ENCODE measurements at regions not wholly inside any gene's neighbourhood (a gene's known extent, or its start where the extent isn't known, plus 50 kb on each side); places are given as distances from the start of the nearest gene placed in this dataset.

DNA sequence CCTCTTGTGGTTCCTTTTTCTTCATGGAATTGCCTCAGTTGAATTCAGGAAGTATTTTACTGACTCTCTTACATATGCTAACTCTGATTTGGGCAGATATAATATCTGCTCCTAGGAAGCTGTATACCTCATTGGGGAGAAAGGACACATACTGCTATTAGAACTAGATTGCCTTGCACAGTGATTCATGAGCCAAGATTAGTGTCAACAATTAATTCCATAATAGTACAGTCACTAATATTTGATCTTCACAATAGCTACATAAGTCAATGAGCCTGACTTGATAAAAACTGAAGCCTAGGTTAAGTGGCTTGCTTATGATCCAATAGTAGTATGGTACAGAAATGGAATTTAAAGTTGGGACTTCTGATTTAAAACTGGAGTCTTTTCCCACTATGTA, 127.6 kb downstream of the ETAA1 start:
- no peak for DNase-seq (ENCODE audit: low spot score)
- TF ChIP-seq, protein P1, sequence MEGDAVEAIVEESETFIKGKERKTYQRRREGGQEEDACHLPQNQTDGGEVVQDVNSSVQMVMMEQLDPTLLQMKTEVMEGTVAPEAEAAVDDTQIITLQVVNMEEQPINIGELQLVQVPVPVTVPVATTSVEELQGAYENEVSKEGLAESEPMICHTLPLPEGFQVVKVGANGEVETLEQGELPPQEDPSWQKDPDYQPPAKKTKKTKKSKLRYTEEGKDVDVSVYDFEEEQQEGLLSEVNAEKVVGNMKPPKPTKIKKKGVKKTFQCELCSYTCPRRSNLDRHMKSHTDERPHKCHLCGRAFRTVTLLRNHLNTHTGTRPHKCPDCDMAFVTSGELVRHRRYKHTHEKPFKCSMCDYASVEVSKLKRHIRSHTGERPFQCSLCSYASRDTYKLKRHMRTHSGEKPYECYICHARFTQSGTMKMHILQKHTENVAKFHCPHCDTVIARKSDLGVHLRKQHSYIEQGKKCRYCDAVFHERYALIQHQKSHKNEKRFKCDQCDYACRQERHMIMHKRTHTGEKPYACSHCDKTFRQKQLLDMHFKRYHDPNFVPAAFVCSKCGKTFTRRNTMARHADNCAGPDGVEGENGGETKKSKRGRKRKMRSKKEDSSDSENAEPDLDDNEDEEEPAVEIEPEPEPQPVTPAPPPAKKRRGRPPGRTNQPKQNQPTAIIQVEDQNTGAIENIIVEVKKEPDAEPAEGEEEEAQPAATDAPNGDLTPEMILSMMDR (IDR thresholded peaks at IDR 0.05; ENCODE audit: borderline replicate concordance, control extremely low read depth, extremely low read depth, insufficient read depth, missing control alignments) = no peak
- in situ Hi-C loops (cut with MboI; ENCODE audit: low sequenced_read_pairs, unreplicated experiment) = no loop called here

DNA sequence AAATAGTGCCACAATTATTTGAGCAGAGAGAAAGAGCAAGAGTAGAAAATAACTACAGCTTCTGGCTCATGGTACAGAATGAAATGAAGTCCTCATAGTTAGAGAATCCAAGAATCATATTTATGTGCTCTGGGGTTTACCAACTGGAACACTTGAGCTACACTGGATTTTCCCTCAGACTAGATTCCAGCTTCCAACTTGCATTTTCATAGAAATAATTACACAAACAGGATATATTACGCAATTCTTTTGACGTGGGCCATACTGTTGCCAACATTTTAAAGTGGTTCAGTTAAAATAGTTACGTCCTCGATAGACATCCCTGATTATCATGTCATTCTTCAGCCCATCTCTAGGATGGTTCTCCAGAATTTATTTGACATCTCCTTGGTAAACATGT, 129.2 kb downstream of the ETAA1 start:
- in situ Hi-C loops (cut with MboI; ENCODE audit: low sequenced_read_pairs, unreplicated experiment) = no loop called here
- TF ChIP-seq, protein P1 (IDR thresholded peaks at IDR 0.05; ENCODE audit: borderline replicate concordance, control extremely low read depth, extremely low read depth, insufficient read depth, missing control alignments) = no peak
- no peak for DNase-seq (ENCODE audit: low spot score)

DNA sequence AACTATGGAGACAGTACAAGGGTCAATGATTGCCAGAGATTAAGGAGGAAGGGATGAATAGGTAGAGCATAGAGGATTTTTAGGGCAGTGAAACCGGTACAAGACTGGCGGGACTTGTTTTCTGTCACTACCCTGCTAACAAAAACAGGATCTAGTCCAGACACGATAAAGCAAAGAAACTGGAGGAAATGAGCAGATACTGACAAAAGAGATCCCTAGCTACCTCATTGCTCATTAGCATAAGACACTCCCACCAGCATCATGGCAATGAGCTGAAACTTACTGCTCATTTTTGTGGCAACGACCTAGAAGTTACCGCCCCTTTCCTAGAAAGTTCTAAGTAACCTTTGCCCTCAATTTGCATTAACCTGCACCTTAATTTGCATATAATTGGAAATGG, 131.2 kb downstream of the ETAA1 start:
- TF ChIP-seq, protein P1 (IDR thresholded peaks at IDR 0.05; ENCODE audit: borderline replicate concordance, control extremely low read depth, extremely low read depth, insufficient read depth, missing control alignments) = no peak
- in situ Hi-C loops (cut with MboI; ENCODE audit: low sequenced_read_pairs, unreplicated experiment) = no loop called here
- DNase-seq (ENCODE audit: low spot score) = no peak

DNA sequence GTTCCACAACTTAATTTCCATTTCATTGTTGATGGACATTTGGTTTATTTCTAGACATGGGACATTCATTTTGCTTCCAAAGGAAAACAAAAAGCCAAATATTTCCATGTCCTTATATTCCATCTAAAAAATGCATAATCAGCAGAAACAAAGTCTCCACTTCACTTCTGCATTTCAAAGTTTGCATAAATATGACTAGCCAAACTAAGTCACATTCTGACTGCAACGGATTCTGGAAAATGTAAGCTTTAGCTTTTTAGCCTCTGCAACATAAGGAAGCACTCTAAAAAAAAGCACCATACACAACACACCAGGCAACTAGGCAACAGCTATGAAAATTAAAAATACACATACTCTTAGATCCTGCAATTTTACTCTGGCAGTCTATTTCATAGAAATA, 135.3 kb downstream of the ETAA1 start:
- TF ChIP-seq, protein P1 (IDR thresholded peaks at IDR 0.05; ENCODE audit: borderline replicate concordance, control extremely low read depth, extremely low read depth, insufficient read depth, missing control alignments) = no peak
- in situ Hi-C loops (cut with MboI; ENCODE audit: low sequenced_read_pairs, unreplicated experiment) = no loop called here
- DNase-seq (ENCODE audit: low spot score) = no peak

DNA sequence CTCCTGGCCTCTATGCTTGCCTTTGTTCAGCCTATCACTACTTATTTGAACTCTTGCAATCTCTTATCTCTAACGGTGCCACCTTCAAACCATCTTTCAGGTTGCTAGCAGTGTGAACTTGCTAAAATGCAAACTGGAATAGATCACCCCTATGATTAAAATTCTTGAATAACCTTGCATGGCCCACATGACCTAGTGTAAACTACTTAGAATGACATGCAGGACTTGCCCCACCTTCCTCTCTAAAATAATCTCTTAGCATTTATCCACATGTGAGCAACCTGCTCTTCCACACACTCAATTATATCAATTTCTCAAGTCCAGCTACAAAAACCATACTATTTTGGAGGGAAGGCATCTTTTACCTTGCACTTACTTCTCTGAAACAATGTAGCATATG, 137.6 kb downstream of the ETAA1 start:
- TF ChIP-seq, protein P1 (IDR thresholded peaks at IDR 0.05; ENCODE audit: borderline replicate concordance, control extremely low read depth, extremely low read depth, insufficient read depth, missing control alignments) = no peak
- no peak for DNase-seq (ENCODE audit: low spot score)
- in situ Hi-C loops (cut with MboI; ENCODE audit: low sequenced_read_pairs, unreplicated experiment) = no loop called here

DNA sequence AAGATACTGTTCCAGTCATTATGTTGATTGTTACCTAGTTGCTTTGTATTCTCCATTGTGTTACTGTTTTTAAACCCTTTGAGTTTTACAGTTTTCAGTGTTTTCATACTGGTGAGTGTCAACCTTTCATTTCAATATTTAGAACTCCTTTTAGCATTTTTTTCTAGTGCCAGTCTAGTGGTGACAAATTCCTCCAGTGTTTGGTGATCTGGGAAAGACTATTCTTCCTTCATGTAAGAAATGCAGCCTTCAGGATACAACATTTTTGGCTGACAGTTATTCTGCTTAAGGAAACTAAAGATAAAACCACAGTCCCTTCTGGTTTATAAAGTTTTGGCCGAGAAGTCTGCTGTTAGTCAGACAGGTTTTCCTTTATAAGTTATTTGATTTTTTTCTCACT, 143.8 kb downstream of the ETAA1 start:
- no peak for DNase-seq (ENCODE audit: low spot score)
- TF ChIP-seq, protein P1 (IDR thresholded peaks at IDR 0.05; ENCODE audit: borderline replicate concordance, control extremely low read depth, extremely low read depth, insufficient read depth, missing control alignments) = no peak
- in situ Hi-C loops (cut with MboI; ENCODE audit: low sequenced_read_pairs, unreplicated experiment) = no loop called here

DNA sequence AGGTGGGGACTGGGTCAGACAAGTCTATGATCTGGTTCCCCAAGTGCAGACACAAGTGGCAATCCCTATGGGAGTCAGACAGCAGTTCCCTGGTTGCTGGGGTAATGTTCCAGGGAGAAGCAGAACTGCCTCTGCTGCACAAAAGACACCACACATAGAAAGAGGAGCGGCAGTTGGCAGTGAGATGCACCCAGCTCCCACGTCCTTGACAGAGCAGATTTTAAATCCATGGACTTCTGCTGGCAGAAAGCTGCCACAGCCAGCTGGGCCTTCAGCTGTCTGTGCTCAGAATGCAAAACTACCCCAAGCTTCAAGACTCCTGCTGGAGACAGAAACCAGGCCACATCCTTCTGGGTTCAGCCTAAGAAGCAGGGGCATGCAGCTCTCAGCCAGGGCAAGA, 147.2 kb downstream of the ETAA1 start:
- in situ Hi-C loops (cut with MboI; ENCODE audit: low sequenced_read_pairs, unreplicated experiment) = no loop called here
- DNase-seq (ENCODE audit: low spot score) = no peak
- TF ChIP-seq, protein P1 (IDR thresholded peaks at IDR 0.05; ENCODE audit: borderline replicate concordance, control extremely low read depth, extremely low read depth, insufficient read depth, missing control alignments) = no peak

Data from GM13976 (cell line).